HG03025 (cell line): ENCODE measurements at regions not wholly inside any gene's neighbourhood (a gene's known extent, or its start where the extent isn't known, plus 50 kb on each side); places are given as distances from the start of the nearest gene placed in this dataset.

Source experiments
- ATAC-seq: cut with Tn5 transposase; IDR thresholded peaks from one replicate; pipeline ENCODE4 v1.9.1; 2021; ENCODE audit warnings: mild to moderate bottlenecking, moderate library complexity; ENCODE audit not compliant: unreplicated experiment, low FRiP score

GRCh38 chr6:56349194-56349593 is 101.8 kb upstream of the COL21A1 start:
- no peak for ATAC-seq

DNA sequence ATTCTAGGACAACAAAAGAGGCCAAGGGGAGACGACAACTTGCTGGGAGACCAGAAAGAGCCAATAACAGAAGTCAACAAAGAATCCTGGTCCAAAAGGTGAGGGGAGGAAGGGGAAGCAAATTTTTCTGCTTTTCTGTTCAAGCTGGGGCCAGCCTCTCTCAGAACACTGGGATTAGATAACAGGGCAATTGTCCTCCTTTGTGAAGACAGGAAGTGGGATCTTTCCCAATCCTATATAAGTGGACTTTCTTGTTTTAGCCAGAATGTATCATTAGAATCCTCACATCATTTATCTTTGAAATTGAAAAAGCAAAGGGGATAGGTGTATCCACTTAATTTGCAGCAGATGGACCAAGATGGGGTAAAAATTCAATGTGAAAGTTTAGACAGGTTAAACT is 101.2 kb upstream of the COL21A1 start:
- ATAC-seq, result no peak

DNA sequence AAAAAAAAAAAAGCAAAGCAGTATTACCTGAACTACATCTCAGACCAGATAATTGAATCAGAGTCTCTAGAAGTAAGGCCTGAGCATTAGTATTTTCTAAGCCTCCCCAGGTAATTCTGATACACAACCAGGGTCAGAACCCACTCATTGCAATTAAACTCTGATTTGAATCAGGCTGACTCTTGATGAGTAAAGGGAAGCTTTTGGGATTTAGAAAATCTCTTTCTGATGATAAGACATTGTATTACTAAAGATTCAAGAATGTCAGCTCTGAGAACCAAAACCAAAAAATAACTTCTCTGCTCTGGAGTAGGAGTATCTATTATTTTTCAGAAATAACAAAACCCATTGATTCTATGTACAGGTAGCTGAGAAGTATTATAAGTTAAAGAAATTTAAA is 100.1 kb upstream of the COL21A1 start:
- no peak for ATAC-seq

GRCh38 chr6:56346958-56347357 is 99.6 kb upstream of the COL21A1 start:
- ATAC-seq, result no peak

- no peak for ATAC-seq
Measured at GRCh38 chr6:56345376-56345995, 98.1 kb upstream of the COL21A1 start.

- ATAC-seq, result no peak
Measured at GRCh38 chr6:56343295-56343694, 95.9 kb upstream of the COL21A1 start.

DNA sequence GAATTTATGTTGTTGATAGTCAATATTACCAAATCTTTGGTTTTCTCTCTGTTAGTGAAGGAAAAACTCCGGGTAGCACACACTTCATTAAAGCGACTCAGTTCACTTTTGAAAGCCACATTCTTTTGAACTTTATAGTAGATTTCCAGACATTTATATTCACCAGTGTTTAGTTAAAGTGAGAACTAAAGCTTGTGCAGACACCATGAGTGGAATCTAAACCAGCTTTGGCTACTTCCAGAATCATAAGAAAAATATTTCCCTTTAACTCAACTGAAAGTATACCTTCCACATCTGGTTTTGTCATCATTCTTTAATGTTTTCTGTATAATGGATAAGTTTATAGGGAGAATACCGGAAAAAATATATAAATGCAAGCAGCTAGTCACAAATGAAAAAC is 92.1 kb upstream of the COL21A1 start:
- ATAC-seq, result no peak

DNA sequence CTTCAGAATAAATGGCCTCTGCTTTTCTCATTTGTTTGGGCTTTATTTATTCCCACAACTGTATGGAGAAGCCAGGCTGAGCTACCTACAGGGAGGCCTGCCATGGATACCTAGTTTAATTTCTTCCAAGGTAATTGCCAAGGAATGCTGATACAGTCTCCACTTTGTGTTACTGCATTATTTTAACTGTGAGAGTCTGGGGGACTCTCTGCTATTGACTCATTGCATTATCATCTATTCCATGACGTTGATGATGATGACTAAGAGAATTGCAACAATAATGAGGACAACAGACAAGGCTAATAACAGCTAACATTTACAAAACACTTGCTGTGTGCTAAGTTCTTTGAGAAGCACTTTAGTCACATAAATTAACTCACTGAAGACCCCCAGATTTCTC is 88.3 kb upstream of the COL21A1 start:
- no peak for ATAC-seq

DNA sequence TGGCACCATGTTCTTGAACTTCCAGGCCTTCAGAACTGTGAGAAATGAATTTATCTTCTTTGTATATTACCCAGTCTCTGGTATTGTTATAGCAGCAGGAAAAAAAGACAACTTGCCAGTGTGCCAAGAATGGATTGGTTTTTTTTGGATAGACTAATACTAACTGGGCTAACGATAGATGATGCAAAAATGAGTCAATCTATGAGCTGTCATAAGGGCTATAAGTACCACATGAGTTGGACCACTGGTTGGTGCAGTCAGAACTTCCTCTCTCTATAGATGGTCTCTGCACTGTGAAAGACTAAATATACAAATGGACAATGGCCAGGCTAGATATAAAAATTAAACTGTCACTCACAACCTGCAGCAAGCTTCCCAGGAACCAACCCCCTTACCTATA is 87.6 kb upstream of the COL21A1 start:
- ATAC-seq, result no peak

- no peak for ATAC-seq
Measured at GRCh38 chr6:56329271-56330050, 82.1 kb upstream of the COL21A1 start.

GRCh38 chr6:56328728-56329090 is 81.3 kb upstream of the COL21A1 start:
- ATAC-seq, result no peak

- ATAC-seq, result no peak
Measured at GRCh38 chr6:56327946-56328727, 80.8 kb upstream of the COL21A1 start.

DNA sequence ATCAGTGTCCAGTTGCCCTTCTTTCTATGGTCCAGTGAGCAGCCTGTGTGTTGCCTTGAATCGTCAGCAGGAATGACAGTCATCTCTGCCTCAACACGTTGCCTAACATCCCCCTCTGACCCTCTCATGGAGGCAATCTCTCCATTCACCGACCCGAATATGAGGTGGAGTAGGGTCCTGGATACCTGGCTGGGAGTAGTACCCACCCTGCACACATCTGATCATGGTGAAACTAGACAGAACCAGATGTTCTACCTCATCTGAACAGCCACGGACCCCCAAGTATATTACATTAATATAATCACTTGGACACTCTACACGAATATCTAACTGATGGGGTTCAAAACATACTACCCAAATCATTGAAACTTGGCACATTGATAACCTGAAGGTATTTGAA is 77.0 kb upstream of the COL21A1 start:
- no peak for ATAC-seq

- ATAC-seq, result no peak
Measured at GRCh38 chr6:56318851-56319250, 71.5 kb upstream of the COL21A1 start.

DNA sequence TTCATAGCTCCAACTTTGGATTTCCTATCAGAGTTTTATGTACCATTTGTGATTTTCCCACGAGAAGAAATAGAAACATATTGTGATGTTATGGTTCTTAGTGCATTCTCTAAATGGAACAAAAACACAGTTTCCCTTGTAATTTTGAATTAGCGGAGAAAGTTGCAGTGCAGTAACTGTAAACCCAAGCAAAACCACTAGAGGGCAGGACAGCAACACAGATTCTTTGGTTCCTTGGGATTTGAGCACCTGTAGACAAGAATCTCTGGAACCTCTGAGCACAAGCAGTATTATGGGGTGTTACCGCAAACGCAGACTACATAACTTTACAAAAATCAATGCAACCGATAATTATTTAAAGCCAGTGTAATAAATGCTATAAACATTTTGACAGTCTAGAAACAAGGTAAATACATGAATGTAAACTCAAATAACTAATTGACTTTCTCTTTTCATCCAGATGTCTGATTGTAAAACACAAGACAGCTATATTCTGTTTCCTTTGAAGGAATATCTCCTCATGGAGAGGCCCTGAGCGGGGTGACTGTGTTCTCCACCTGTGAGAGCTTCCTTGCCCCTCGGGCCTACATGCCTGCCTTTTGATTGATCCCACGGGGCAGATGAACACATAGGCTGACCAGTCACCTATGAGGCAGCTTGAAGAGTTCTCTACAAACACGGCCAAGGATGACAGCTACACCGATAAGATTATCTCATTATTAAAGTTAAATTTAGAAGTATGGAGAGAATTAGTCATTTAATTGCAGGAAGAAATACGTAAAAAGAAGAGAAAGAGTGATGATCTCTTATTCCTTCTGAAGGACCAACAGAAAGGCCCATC is 67.5 kb upstream of the COL21A1 start:
- ATAC-seq, result no peak

GRCh38 chr6:56311533-56312448 is 64.4 kb upstream of the COL21A1 start:
- ATAC-seq, result no peak

- no peak for ATAC-seq
Measured at GRCh38 chr6:56311061-56311460, 63.7 kb upstream of the COL21A1 start.

DNA sequence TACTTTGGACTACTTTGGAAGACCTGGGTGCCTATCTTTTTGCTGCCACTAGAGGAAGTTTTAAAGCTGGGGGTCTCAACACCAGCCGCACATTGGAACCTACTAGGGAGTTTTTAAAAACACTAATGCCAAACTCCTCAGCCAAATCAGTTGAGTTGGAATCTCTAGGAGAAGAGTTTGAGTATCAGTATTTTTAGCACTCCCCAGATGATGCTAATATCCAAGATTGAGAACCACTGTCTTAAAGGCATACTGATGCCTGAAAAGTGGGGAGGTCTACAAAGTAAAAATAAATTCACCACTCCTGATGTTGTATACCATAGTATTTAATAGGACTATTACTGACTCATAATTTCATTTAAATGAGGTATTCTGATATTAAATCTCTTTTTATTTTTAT is 62.9 kb upstream of the COL21A1 start:
- no peak for ATAC-seq

- no peak for ATAC-seq
Measured at GRCh38 chr6:56299916-56300315, 52.5 kb upstream of the COL21A1 start.
